Naive thymus-derived CD4-positive, alpha-beta T cell (primary cell): ENCODE measurements at regions not wholly inside any gene's neighbourhood (a gene's known extent, or its start where the extent isn't known, plus 50 kb on each side); places are given as distances from the start of the nearest gene placed in this dataset.

Experiments used
- ATAC-seq: fragments of 150-1000 bp; cut with Tn5 transposase; 2 replicates; pipeline ENCODE4 v1.10.0; 2021; ENCODE audit warnings: mild to moderate bottlenecking, moderate library complexity
- CTCF ChIA-PET: fragments of 350-600 bp; sonication (Branson Sonifier 250); formaldehyde crosslinking; loops from one replicate; lab custom pipeline; 2021; ENCODE audit warnings: antibody characterized with exemption; lab: Charles Lee
- POLR2A ChIA-PET: fragments of 350-600 bp; sonication (Branson Sonifier 250); formaldehyde crosslinking; loops from one replicate; lab custom pipeline; 2021; ENCODE audit warnings: antibody characterized with exemption, inconsistent platforms; lab: Charles Lee
- DNase-seq, 9 donors: peaks; one replicate each; pipeline versions ENCODE4 v3.0.0 to v3.0.0-alpha.2; 2020 to 2022; ENCODE audit warnings: mixed read lengths in 1 of 9
- H3K27ac ChIP-seq: one replicate; pipeline ENCODE4 v1.7.0; 2013; ENCODE audit warnings: mild to moderate bottlenecking, low read depth, low read length, moderate library complexity
- H3K27me3 ChIP-seq, 2 donors: one replicate each; pipeline ENCODE4 v1.7.0; 2013; ENCODE audit warnings: low read length in 2 of 2, mild to moderate bottlenecking in 2 of 2, moderate library complexity in 2 of 2; ENCODE audit not compliant: control insufficient read depth in 2 of 2, insufficient read depth in 2 of 2
- H3K36me3 ChIP-seq, 3 experiments: 1 replicate in 2 of 3; 2 replicates in 1 of 3; pipeline ENCODE4 v1.7.0; 2013; ENCODE audit warnings: low read length in 3 of 3, mild to moderate bottlenecking in 3 of 3, moderate library complexity in 1 of 3; ENCODE audit not compliant: insufficient read depth in 3 of 3, control insufficient read depth in 2 of 3
- H3K4me1 ChIP-seq, 2 donors: one replicate each; pipeline ENCODE4 v1.7.0; 2013; ENCODE audit warnings: low read length in 2 of 2, mild to moderate bottlenecking in 2 of 2, moderate library complexity in 1 of 2; ENCODE audit not compliant: control insufficient read depth in 2 of 2, insufficient read depth in 2 of 2
- H3K4me3 ChIP-seq: 2 replicates; pipeline ENCODE4 v1.7.0; 2013; ENCODE audit warnings: mild to moderate bottlenecking, low read length
- H3K9me3 ChIP-seq, 3 experiments: 1 replicate in 2 of 3; 2 replicates in 1 of 3; pipeline ENCODE4 v1.7.0; 2013; ENCODE audit warnings: low read length in 3 of 3; ENCODE audit not compliant: control insufficient read depth in 2 of 3
- H3K27ac Mint-ChIP-seq, 9 donors: one replicate each; pipeline ENCODE4 v1.8.0; 2020 to 2022; ENCODE audit warnings: mixed read lengths in 9 of 9, mild to moderate bottlenecking in 8 of 9, moderate library complexity in 5 of 9, inconsistent platforms in 2 of 9
- H3K27me3 Mint-ChIP-seq, 5 donors: one replicate each; pipeline ENCODE4 v1.8.0; 2021 to 2022; ENCODE audit warnings: mixed read lengths in 5 of 5, mild to moderate bottlenecking in 1 of 5
- H3K36me3 Mint-ChIP-seq, 5 donors: one replicate each; pipeline ENCODE4 v1.8.0; 2020 to 2022; ENCODE audit warnings: mixed read lengths in 5 of 5, mild to moderate bottlenecking in 3 of 5, inconsistent platforms in 1 of 5
- H3K4me1 Mint-ChIP-seq, 7 donors: one replicate each; pipeline ENCODE4 v1.8.0; 2020 to 2022; ENCODE audit warnings: mixed read lengths in 7 of 7, mild to moderate bottlenecking in 3 of 7, inconsistent platforms in 1 of 7
- H3K4me3 Mint-ChIP-seq, 10 donors: one replicate each; pipeline ENCODE4 v1.8.0; 2020 to 2022; ENCODE audit warnings: mild to moderate bottlenecking in 10 of 10, mixed read lengths in 10 of 10, moderate library complexity in 6 of 10, inconsistent platforms in 2 of 10
- H3K9me3 Mint-ChIP-seq, 11 donors: one replicate each; pipeline ENCODE4 v1.8.0; 2020 to 2022; ENCODE audit warnings: mixed read lengths in 11 of 11, mild to moderate bottlenecking in 4 of 11, inconsistent platforms in 1 of 11, moderate library complexity in 1 of 11
- intact Hi-C, 2 donors: fragments of 100-400 bp; cut with micrococcal nuclease; formaldehyde crosslinking; loops; one replicate each; pipeline ENCODE4 v1.15.1; 2023

DNA sequence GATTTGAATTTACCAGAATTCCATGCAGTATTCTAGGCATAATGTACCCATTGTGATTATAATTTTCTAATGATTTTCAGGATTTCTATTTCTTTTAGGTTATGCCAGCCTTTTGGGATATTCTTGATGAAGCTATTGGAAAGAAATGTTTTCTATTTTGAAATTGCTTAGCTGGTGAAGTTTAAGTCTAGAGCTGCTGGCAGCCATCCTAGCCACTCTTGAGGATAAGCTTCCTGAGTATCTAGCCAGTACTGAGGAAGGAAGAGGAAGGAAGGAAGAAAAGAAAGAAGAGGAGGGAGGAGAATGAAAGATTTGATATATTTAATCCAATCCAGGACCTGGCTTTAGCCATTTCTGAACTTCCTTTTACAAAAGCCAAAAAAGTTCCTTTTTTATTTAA lies 142.1 kb upstream of the DAB2 start:
- intact Hi-C loops, result no loop called here
- H3K27ac ChIP-seq, result no peak overlapping the region
- peaks cover 0 to 18% (median 10%) of the 10 kb centered on the region in 5 donors for H3K27me3 Mint-ChIP-seq
- ChIA-PET CTCF (interaction anchor here (1.1 to 1.3 kb wide), 2 partner anchors 18 to 1125 kb away, joined by 3 to 4 read pairs; no protein-coding TSS in a partner anchor), POLR2A (no interaction called here)
- ATAC-seq, result no peak
- H3K4me1 Mint-ChIP-seq, result peaks cover 0 to 3% (median 0%) of the 10 kb centered on the region in 7 donors
- H3K4me3 Mint-ChIP-seq, result no peak overlapping the region
- H3K9me3 Mint-ChIP-seq, result no peaks in the 10 kb centered on the region
- H3K27me3 ChIP-seq, result no peaks in the 10 kb centered on the region
- H3K9me3 ChIP-seq, result no peaks in the 10 kb centered on the region
- no peak overlapping the region for H3K27ac Mint-ChIP-seq
- H3K36me3 ChIP-seq, result no peaks in the 10 kb centered on the region
- no peak for DNase-seq
- no peak overlapping the region for H3K4me3 ChIP-seq
- no peaks in the 10 kb centered on the region for H3K4me1 ChIP-seq
- no peaks in the 10 kb centered on the region for H3K36me3 Mint-ChIP-seq

DNA sequence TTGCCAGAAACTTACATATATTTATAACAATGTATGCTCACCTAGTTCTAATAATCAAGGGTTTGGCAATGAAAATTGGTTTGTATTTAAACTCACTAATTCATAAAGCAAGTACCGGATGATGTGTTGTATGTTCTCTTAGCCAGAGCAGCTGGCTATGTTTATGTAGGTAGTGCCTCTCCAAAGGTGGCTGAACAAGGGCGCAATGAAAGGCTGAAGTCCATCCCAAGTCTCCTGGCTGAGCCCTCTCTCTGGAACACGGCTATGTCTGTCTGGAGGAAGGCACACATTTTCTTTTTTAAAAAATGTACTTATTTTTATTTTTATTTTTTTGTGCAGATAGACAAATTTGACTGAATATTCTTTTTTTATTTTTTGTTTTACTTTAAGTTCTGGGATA lies 141.2 kb upstream of the DAB2 start:
- DNase-seq, result no peak
- Histone ChIP-seq H3K4me3 (no peak overlapping the region), H3K4me1 (no peaks in the 10 kb centered on the region), H3K27me3 (no peaks in the 10 kb centered on the region), H3K9me3 (no peaks in the 10 kb centered on the region), H3K27ac (no peak overlapping the region), H3K36me3 (no peaks in the 10 kb centered on the region)
- ChIA-PET CTCF (no interaction called here), POLR2A (no interaction called here)
- intact Hi-C loops, result no loop called here
- Mint-ChIP-seq H3K4me3 (no peak overlapping the region), H3K36me3 (no peaks in the 10 kb centered on the region), H3K4me1 (peaks cover 0 to 3% (median 0%) of the 10 kb centered on the region in 7 donors), H3K27me3 (peaks cover 5 to 25% (median 17%) of the 10 kb centered on the region in 5 donors), H3K27ac (no peak overlapping the region), H3K9me3 (no peaks in the 10 kb centered on the region)
- ATAC-seq, result no peak

DNA sequence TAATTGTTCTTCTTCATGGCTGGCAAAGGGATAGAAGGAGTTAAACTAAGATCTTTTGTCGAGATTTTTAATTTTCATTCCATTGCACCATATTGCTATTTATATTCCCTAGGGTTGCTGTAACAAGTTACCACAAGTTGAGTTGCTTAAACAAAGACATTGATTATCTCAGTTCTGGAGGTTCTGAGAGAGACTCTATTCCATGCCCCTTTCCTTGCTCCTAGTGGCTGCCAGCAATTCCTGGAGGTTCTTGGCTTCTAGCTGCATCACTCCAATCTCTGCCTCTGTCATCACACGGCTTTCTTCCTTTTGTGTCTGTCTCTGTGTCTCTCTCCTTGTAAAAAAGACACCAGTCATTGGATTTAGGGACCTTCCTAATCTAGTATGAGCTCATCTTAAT lies 136.6 kb upstream of the DAB2 start:
- no peak overlapping the region for H3K27ac ChIP-seq
- ATAC-seq (no peak), DNase-seq (no peak)
- Mint-ChIP-seq H3K27me3 (peaks cover 5 to 14% (median 9%) of the 10 kb centered on the region in 5 donors), H3K4me3 (no peak overlapping the region), H3K4me1 (peaks cover 0 to 1% (median 0%) of the 10 kb centered on the region in 7 donors), H3K36me3 (no peaks in the 10 kb centered on the region), H3K9me3 (no peaks in the 10 kb centered on the region), H3K27ac (no peak overlapping the region)
- CTCF ChIA-PET, result no interaction called here
- POLR2A ChIA-PET, result interaction anchor here (0.6 kb wide), 1 partner anchor 361 kb away, joined by 3 read pairs; no protein-coding TSS in a partner anchor
- no peaks in the 10 kb centered on the region for H3K36me3 ChIP-seq
- intact Hi-C loops, result no loop called here
- H3K9me3 ChIP-seq, result no peaks in the 10 kb centered on the region
- no peaks in the 10 kb centered on the region for H3K27me3 ChIP-seq
- no peak overlapping the region for H3K4me3 ChIP-seq
- H3K4me1 ChIP-seq, result no peaks in the 10 kb centered on the region

DNA sequence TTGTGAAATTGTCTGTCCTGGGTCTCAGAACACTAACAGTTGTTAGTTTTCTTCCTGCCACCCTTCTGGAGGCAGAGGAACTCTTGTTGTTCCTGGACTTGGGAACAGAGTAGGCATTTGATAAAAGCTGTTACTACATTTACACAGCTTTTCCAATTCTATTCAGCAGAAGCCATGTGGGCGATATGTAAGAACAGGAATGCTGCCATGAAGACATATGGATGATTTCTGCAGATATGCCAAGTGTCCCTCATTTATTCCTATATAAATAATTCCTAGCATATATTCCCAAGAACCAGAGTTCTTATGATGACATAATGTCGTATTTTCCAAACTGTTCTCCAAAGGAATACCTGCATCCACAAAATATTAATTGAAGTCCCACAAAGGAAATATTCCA lies 135.9 kb upstream of the DAB2 start:
- Histone ChIP-seq H3K4me1 (no peaks in the 10 kb centered on the region), H3K36me3 (no peaks in the 10 kb centered on the region), H3K9me3 (no peaks in the 10 kb centered on the region), H3K4me3 (no peak overlapping the region), H3K27ac (no peak overlapping the region), H3K27me3 (no peaks in the 10 kb centered on the region)
- peaks cover 5 to 14% (median 7%) of the 10 kb centered on the region in 5 donors for H3K27me3 Mint-ChIP-seq
- no peak overlapping the region for H3K4me3 Mint-ChIP-seq
- H3K27ac Mint-ChIP-seq, result no peak overlapping the region
- DNase-seq, result no peak
- H3K36me3 Mint-ChIP-seq, result no peaks in the 10 kb centered on the region
- intact Hi-C loops, result no loop called here
- H3K9me3 Mint-ChIP-seq, result no peaks in the 10 kb centered on the region
- ChIA-PET POLR2A (no interaction called here), CTCF (no interaction called here)
- no peak for ATAC-seq
- peaks cover 0 to 1% (median 0%) of the 10 kb centered on the region in 7 donors for H3K4me1 Mint-ChIP-seq

DNA sequence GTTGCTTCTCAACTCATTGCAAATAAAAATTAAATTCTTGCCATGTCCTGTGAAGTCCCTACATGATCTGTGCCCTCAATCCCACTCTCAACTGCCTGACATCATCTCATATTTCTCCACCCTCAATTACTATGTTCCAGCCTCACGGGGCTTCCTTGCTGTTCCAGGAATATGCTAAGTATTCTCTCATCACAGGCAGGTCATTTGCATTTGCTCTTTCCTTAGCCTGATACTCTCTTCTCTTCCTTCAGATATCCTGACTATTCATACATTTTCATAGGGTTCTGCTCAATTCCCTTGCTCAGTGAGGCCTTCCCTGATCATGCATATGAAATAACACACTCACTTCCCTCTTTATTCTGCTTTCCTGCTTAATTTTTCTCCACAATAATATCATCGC lies 135.1 kb upstream of the DAB2 start:
- CTCF ChIA-PET, result no interaction called here
- Histone ChIP-seq H3K4me1 (no peaks in the 10 kb centered on the region), H3K4me3 (no peak overlapping the region), H3K36me3 (no peaks in the 10 kb centered on the region), H3K9me3 (no peaks in the 10 kb centered on the region), H3K27me3 (no peaks in the 10 kb centered on the region), H3K27ac (no peak overlapping the region)
- H3K9me3 Mint-ChIP-seq, result no peaks in the 10 kb centered on the region
- ATAC-seq (no peak), DNase-seq (no peak)
- no peaks in the 10 kb centered on the region for H3K36me3 Mint-ChIP-seq
- no peak overlapping the region for H3K4me3 Mint-ChIP-seq
- peaks cover 5 to 11% (median 7%) of the 10 kb centered on the region in 5 donors for H3K27me3 Mint-ChIP-seq
- H3K27ac Mint-ChIP-seq, result no peak overlapping the region
- peaks cover 0 to 1% (median 0%) of the 10 kb centered on the region in 7 donors for H3K4me1 Mint-ChIP-seq
- POLR2A ChIA-PET, result no interaction called here
- intact Hi-C loops, result no loop called here

DNA sequence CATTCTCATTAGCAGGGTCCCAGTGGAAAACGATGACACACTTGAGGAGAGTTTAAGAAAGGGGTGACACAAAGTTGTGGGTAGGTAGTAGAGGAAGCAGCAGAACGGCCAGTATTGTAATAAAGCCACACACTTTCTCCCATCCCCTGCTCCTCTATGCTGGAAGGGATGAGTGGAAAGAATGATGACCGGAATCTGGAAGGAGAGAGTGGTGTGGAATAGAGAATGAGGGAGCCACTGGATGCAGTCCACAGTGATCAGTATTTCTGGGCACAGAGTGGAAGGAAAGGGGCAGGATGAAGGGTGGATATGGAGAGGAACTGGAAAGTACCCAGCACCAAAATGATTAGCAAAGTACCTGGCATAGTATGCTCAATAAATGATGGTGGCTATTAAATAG lies 133.8 kb upstream of the DAB2 start:
- H3K36me3 Mint-ChIP-seq, result no peaks in the 10 kb centered on the region

DNA sequence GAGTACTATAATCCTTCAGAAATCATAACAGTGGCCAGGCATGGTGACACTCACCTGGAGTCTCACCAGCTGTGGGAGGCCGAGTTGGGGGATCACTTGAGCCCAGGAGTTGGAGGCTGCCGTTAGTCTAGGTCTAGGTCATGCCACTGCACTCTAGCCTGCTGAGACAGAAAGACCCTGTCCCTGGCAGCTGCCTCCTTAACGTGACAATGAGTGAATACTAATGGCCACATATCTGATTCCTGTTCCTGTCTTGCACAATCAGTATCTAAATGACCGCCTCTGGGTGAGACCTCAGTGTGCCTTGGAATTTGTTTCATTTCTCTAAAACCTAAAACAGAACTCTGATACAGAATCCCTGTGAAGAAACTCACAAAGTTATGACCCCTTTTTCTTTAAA lies 131.0 kb upstream of the DAB2 start:
- Mint-ChIP-seq H3K4me3 (no peak overlapping the region), H3K9me3 (peaks cover 0 to 1% (median 0%) of the 10 kb centered on the region in 11 donors), H3K4me1 (no peaks in the 10 kb centered on the region), H3K27me3 (peaks cover 0 to 13% (median 6%) of the 10 kb centered on the region in 5 donors), H3K36me3 (no peaks in the 10 kb centered on the region), H3K27ac (no peak overlapping the region)
- no peak for DNase-seq
- Histone ChIP-seq H3K4me3 (no peak overlapping the region), H3K4me1 (no peaks in the 10 kb centered on the region), H3K27me3 (no peaks in the 10 kb centered on the region), H3K27ac (no peak overlapping the region), H3K9me3 (no peaks in the 10 kb centered on the region), H3K36me3 (no peaks in the 10 kb centered on the region)
- POLR2A ChIA-PET, result no interaction called here
- CTCF ChIA-PET, result interaction anchor here (0.6 kb wide), 1 partner anchor 1081 kb away, joined by 3 read pairs; no protein-coding TSS in a partner anchor
- no peak for ATAC-seq
- intact Hi-C loops, result no loop called here

More for the DNA sequence above, 133.8 kb upstream of the DAB2 start:
- ATAC-seq (no peak), DNase-seq (no peak)
- no peak overlapping the region for H3K4me3 Mint-ChIP-seq
- H3K27ac Mint-ChIP-seq, result no peak overlapping the region
- Histone ChIP-seq H3K27me3 (no peaks in the 10 kb centered on the region), H3K4me1 (no peaks in the 10 kb centered on the region), H3K36me3 (no peaks in the 10 kb centered on the region), H3K9me3 (no peaks in the 10 kb centered on the region), H3K27ac (no peak overlapping the region), H3K4me3 (no peak overlapping the region)
- POLR2A ChIA-PET, result interaction anchor here (0.7 kb wide), 1 partner anchor 30 kb away, joined by 4 read pairs; no protein-coding TSS in a partner anchor
- H3K9me3 Mint-ChIP-seq, result peaks cover 0 to 1% (median 0%) of the 10 kb centered on the region in 11 donors
- CTCF ChIA-PET, result no interaction called here
- H3K27me3 Mint-ChIP-seq, result peaks cover 7 to 14% (median 9%) of the 10 kb centered on the region in 5 donors
- intact Hi-C loops, result no loop called here
- peaks cover 0 to 1% (median 0%) of the 10 kb centered on the region in 7 donors for H3K4me1 Mint-ChIP-seq
